Transverse colon (tissue), 4 donors: ENCODE measurements at regions not wholly inside any gene's neighbourhood (a gene's known extent, or its start where the extent isn't known, plus 50 kb on each side); places are given as distances from the start of the nearest gene placed in this dataset.

Source experiments
- DNase-seq: peaks from one replicate; pipeline ENCODE4 v3.0.0-alpha.2; 2019
- H3K27ac ChIP-seq, 4 donors: fragments of 200-600 bp; sonication (generic); 2 replicates each; pipeline ENCODE4 v1.5.1; 2016 to 2018; ENCODE audit warnings: inconsistent platforms in 4 of 4
- H3K27me3 ChIP-seq: fragments of 200-600 bp; sonication (generic); 2 replicates; pipeline ENCODE4 v1.5.1; 2017; ENCODE audit warnings: inconsistent platforms
- H3K36me3 ChIP-seq, 4 donors: fragments of 200-600 bp; sonication (generic); 2 replicates each; pipeline ENCODE4 v1.5.1; 2017 to 2019; ENCODE audit warnings: inconsistent platforms in 4 of 4
- H3K4me1 ChIP-seq, 4 donors: fragments of 200-600 bp; sonication (generic); 2 replicates each; pipeline ENCODE4 v1.5.1; 2017 to 2020; ENCODE audit warnings: inconsistent platforms in 4 of 4
- H3K4me3 ChIP-seq, 4 donors: fragments of 200-600 bp; sonication (generic); 1 replicate in 1 of 4; 2 replicates in 3 of 4; pipeline versions ENCODE4 v1.5.1 to v1.6.1; 2017 to 2019; ENCODE audit warnings: inconsistent platforms in 4 of 4
- H3K9me3 ChIP-seq, 2 donors: fragments of 200-600 bp; sonication (generic); 2 replicates each; pipeline ENCODE4 v1.5.1; 2017 to 2019; ENCODE audit warnings: inconsistent platforms in 2 of 2
- EP300 ChIP-seq: sonication (generic); formaldehyde crosslinking; IDR thresholded peaks from one replicate; pipeline ENCODE4 v1.6.1; 2017; ENCODE audit warnings: antibody characterized with exemption, low read depth
- POLR2A ChIP-seq: fragments of 450-650 bp; IDR thresholded peaks from one replicate; pipeline ENCODE4 v1.6.1; 2016; ENCODE audit warnings: antibody characterized with exemption, mild to moderate bottlenecking, moderate library complexity
- POLR2AphosphoS5 ChIP-seq, 3 donors: sonication (generic); formaldehyde crosslinking; IDR thresholded peaks; one replicate each; pipeline ENCODE4 v1.6.1; 2016; ENCODE audit warnings: antibody characterized with exemption in 3 of 3
- WGBS, 2 donors: methylation state at CpG; one replicate each; pipeline ENCODE4 v1.1.5; 2018; ENCODE audit warnings: low coverage in 1 of 2; 5-methylcytosine and 5-hydroxymethylcytosine counted together
- in situ Hi-C, 4 donors: fragments of 200-750 bp; cut with MboI; loops; one replicate each; pipeline versions ENCODE4 v1.15.0 to v1.15.1; 2017; ENCODE audit warnings: low sequenced_read_pairs in 3 of 4, low pct_ligation_motif_present in 1 of 4, low pct_unique_long_range_greater_than_20kb in 1 of 4
- intact Hi-C: fragments of 100-400 bp; cut with DNase I; formaldehyde crosslinking; loops from one replicate; pipeline ENCODE4 v1.15.1; 2023; ENCODE audit warnings: low total_unique reads
- TF ChIP-seq, protein P1 (sequence below), 5 experiments: fragments of 200-600 bp in 3 of 5; fragments of 450-650 bp in 2 of 5; sonication (generic) in 3 of 5; IDR thresholded peaks; 1 replicate in 2 of 5; 2 replicates in 3 of 5; pipeline ENCODE4 v1.5.1; 2016 to 2017; ENCODE audit warnings: antibody characterized with exemption in 5 of 5, inconsistent platforms in 3 of 5, mild to moderate bottlenecking in 2 of 5, moderate library complexity in 1 of 5

- Histone ChIP-seq H3K4me3 (no peak overlapping the region), H3K27me3 (no peaks in the 10 kb centered on the region), H3K36me3 (no peaks in the 10 kb centered on the region), H3K27ac (no peak overlapping the region), H3K9me3 (no peaks in the 10 kb centered on the region), H3K4me1 (no peaks in the 10 kb centered on the region)
- no peak for DNase-seq
- in situ Hi-C loops = no loop called here
- 72% methylated on average over 6 of the region's 6 CpGs; no CpG with 5 or more reads in 1 of the 2 donors for WGBS, 2 donors
- intact Hi-C loops = no loop called here
- TF ChIP-seq, protein P1, sequence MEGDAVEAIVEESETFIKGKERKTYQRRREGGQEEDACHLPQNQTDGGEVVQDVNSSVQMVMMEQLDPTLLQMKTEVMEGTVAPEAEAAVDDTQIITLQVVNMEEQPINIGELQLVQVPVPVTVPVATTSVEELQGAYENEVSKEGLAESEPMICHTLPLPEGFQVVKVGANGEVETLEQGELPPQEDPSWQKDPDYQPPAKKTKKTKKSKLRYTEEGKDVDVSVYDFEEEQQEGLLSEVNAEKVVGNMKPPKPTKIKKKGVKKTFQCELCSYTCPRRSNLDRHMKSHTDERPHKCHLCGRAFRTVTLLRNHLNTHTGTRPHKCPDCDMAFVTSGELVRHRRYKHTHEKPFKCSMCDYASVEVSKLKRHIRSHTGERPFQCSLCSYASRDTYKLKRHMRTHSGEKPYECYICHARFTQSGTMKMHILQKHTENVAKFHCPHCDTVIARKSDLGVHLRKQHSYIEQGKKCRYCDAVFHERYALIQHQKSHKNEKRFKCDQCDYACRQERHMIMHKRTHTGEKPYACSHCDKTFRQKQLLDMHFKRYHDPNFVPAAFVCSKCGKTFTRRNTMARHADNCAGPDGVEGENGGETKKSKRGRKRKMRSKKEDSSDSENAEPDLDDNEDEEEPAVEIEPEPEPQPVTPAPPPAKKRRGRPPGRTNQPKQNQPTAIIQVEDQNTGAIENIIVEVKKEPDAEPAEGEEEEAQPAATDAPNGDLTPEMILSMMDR (IDR thresholded peaks at IDR 0.05) = no peak
- no peak for TF ChIP-seq POLR2A
- TF ChIP-seq POLR2AphosphoS5 (IDR thresholded peaks at IDR 0.05) = no peak
- no peak for TF ChIP-seq EP300
These were observed 272.5 kb upstream of the SOX4 start for GRCh38 chr6:21321076-21321475.

- intact Hi-C loops = no loop called here
- in situ Hi-C loops = no loop called here
- TF ChIP-seq, protein P1 (IDR thresholded peaks at IDR 0.05) = no peak
- TF ChIP-seq POLR2A (no peak), POLR2AphosphoS5 (IDR thresholded peaks at IDR 0.05) (no peak), EP300 (no peak)
- H3K4me1 ChIP-seq = no peaks in the 10 kb centered on the region
- H3K4me3 ChIP-seq = no peak overlapping the region
- no peaks in the 10 kb centered on the region for H3K27me3 ChIP-seq
- no peak for DNase-seq
- whole genome bisulfite sequencing, 2 donors = 60 to 90% methylated on average over 1 to 2 of the region's 2 CpGs
- no peaks in the 10 kb centered on the region for H3K9me3 ChIP-seq
- no peaks in the 10 kb centered on the region for H3K36me3 ChIP-seq
- no peak overlapping the region for H3K27ac ChIP-seq
These were observed 272.0 kb upstream of the SOX4 start for GRCh38 chr6:21321531-21321930.

DNA sequence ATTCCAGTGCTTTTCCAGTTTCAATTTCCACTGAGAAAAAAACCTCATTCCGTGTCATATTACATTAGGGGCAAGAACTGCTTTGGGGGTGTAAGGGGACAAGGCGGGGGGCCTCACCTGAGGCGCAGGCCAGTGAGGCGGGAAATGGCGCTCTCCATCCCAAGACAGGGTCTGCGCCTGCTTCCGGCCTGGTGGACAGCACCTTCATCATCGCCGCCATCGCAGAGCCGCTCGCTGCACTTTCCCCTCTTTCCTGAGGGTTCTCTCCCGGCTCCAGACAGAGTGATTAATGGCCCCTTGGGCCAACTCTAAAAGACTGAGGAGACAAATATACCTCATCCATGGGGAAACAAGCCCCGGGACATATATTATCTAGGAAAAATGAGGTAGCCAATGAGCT is 270.0 kb upstream of the SOX4 start:
- Histone ChIP-seq H3K9me3 (no peaks in the 10 kb centered on the region), H3K36me3 (no peaks in the 10 kb centered on the region), H3K27me3 (no peaks in the 10 kb centered on the region), H3K4me1 (no peaks in the 10 kb centered on the region), H3K4me3 (no peak overlapping the region), H3K27ac (no peak overlapping the region)
- in situ Hi-C loops = no loop called here
- intact Hi-C loops = no loop called here
- no peak for DNase-seq
- TF ChIP-seq, protein P1 (IDR thresholded peaks at IDR 0.05) = no peak
- TF ChIP-seq POLR2A (no peak), POLR2AphosphoS5 (IDR thresholded peaks at IDR 0.05) (no peak), EP300 (no peak)
- 93 to 97% methylated on average over 4 to 14 of the region's 14 CpGs for WGBS, 2 donors

GRCh38 chr6:21325201-21325856 is 268.2 kb upstream of the SOX4 start:
- DNase-seq = no peak
- Histone ChIP-seq H3K27ac (no peak overlapping the region), H3K4me3 (no peak overlapping the region), H3K9me3 (no peaks in the 10 kb centered on the region), H3K36me3 (no peaks in the 10 kb centered on the region), H3K4me1 (no peaks in the 10 kb centered on the region), H3K27me3 (no peaks in the 10 kb centered on the region)
- intact Hi-C loops = no loop called here
- no peak for TF ChIP-seq POLR2A
- TF ChIP-seq, protein P1 (IDR thresholded peaks at IDR 0.05) = no peak
- WGBS, 2 donors = 53 to 54% methylated on average over 6 of the region's 6 CpGs
- in situ Hi-C loops = no loop called here
